Liver (tissue), 8 donors: ENCODE measurements at regions not wholly inside any gene's neighbourhood (a gene's known extent, or its start where the extent isn't known, plus 50 kb on each side); places are given as distances from the start of the nearest gene placed in this dataset.

ENCODE experiments used
- DNase-seq: peaks from one replicate; pipeline ENCODE4 v3.0.0-alpha.2; 2017; ENCODE audit warnings: low spot score
- H3K27ac ChIP-seq, 2 donors: one replicate each; pipeline ENCODE4 v1.7.0; 2013; ENCODE audit warnings: inconsistent platforms in 2 of 2, low read length in 2 of 2, control low read depth in 1 of 2, low read depth in 1 of 2, mild to moderate bottlenecking in 1 of 2
- H3K27me3 ChIP-seq, 4 donors: one replicate each; pipeline versions ENCODE4 v1.6.1 to v1.7.0; 2013; ENCODE audit warnings: low read length in 3 of 4, inconsistent platforms in 1 of 4, mild to moderate bottlenecking in 1 of 4, moderate library complexity in 1 of 4; ENCODE audit not compliant: control insufficient read depth in 4 of 4, insufficient read depth in 4 of 4
- H3K36me3 ChIP-seq, 4 donors: one replicate each; pipeline versions ENCODE4 v1.6.1 to v1.7.0; 2013; ENCODE audit warnings: low read length in 3 of 4, mild to moderate bottlenecking in 3 of 4, low read depth in 1 of 4, moderate library complexity in 1 of 4; ENCODE audit not compliant: control insufficient read depth in 4 of 4, insufficient read depth in 3 of 4
- H3K4me1 ChIP-seq, 4 donors: one replicate each; pipeline versions ENCODE4 v1.6.1 to v1.7.0; 2013; ENCODE audit warnings: low read length in 3 of 4, mild to moderate bottlenecking in 3 of 4, moderate library complexity in 1 of 4; ENCODE audit not compliant: control insufficient read depth in 4 of 4, insufficient read depth in 4 of 4
- H3K4me3 ChIP-seq, 3 donors: one replicate each; pipeline versions ENCODE4 v1.6.1 to v1.7.0; 2013; ENCODE audit warnings: low read length in 3 of 3, control low read depth in 1 of 3, low read depth in 1 of 3, mild to moderate bottlenecking in 1 of 3
- H3K9ac ChIP-seq, 2 donors: one replicate each; pipeline ENCODE4 v1.7.0; 2013; ENCODE audit warnings: low read length in 2 of 2, mild to moderate bottlenecking in 2 of 2, moderate library complexity in 2 of 2, control low read depth in 1 of 2, low read depth in 1 of 2
- H3K9me3 ChIP-seq, 4 donors: one replicate each; pipeline versions ENCODE4 v1.6.1 to v1.7.0; 2013; ENCODE audit warnings: low read length in 3 of 4; ENCODE audit not compliant: control insufficient read depth in 4 of 4
- EGR1 ChIP-seq, 2 donors: IDR thresholded peaks; 2 replicates each; pipeline ENCODE4 v1.6.1; 2016 to 2018; ENCODE audit warnings: antibody characterized with exemption in 2 of 2, low read depth in 2 of 2
- FOXA1 ChIP-seq: IDR thresholded peaks from 2 replicates; pipeline ENCODE4 v1.6.1; 2016; ENCODE audit warnings: antibody characterized with exemption
- FOXA2 ChIP-seq: IDR thresholded peaks from 2 replicates; pipeline ENCODE4 v1.6.1; 2016; ENCODE audit warnings: antibody characterized with exemption
- GABPA ChIP-seq, 2 donors: IDR thresholded peaks in 1 of 2; conservative IDR thresholded peaks in 1 of 2; 2 replicates each; pipeline ENCODE4 v1.6.1; 2016; ENCODE audit warnings: antibody characterized with exemption in 2 of 2, mild to moderate bottlenecking in 1 of 2, moderate library complexity in 1 of 2
- HNF4G ChIP-seq: IDR thresholded peaks from 2 replicates; pipeline ENCODE4 v1.6.1; 2016; ENCODE audit warnings: antibody characterized with exemption
- JUND ChIP-seq, 2 donors: IDR thresholded peaks; 2 replicates each; pipeline ENCODE4 v1.6.1; 2016; ENCODE audit warnings: antibody characterized with exemption in 2 of 2
- NR2F2 ChIP-seq: IDR thresholded peaks from 2 replicates; pipeline ENCODE4 v1.6.1; 2016; ENCODE audit warnings: antibody characterized with exemption
- RAD21 ChIP-seq, 2 donors: IDR thresholded peaks; 2 replicates each; pipeline ENCODE4 v1.6.1; 2016; ENCODE audit warnings: antibody characterized with exemption in 2 of 2, mild to moderate bottlenecking in 2 of 2
- TAF1 ChIP-seq: conservative IDR thresholded peaks from 2 replicates; pipeline ENCODE4 v1.6.1; 2016; ENCODE audit warnings: antibody characterized with exemption, mild to moderate bottlenecking
- YY1 ChIP-seq: IDR thresholded peaks from 2 replicates; pipeline ENCODE4 v1.6.1; 2016; ENCODE audit warnings: antibody characterized with exemption, mild to moderate bottlenecking
- WGBS: extraction: QIAGEN DNeasy Blood & Tissue Kit; methylation state at CpG from one replicate; pipeline ENCODE4 v1.1.7; 2013; 5-methylcytosine and 5-hydroxymethylcytosine counted together
- TF ChIP-seq, protein P1 (sequence below): IDR thresholded peaks from 2 replicates; pipeline ENCODE4 v1.6.1; 2016; ENCODE audit warnings: antibody characterized with exemption
- TF ChIP-seq, protein P2 (sequence below): IDR thresholded peaks from 2 replicates; pipeline ENCODE4 v1.6.1; 2016; ENCODE audit warnings: antibody characterized with exemption
- TF ChIP-seq, protein P3 (sequence below): IDR thresholded peaks from 2 replicates; pipeline ENCODE4 v1.6.1; 2016; ENCODE audit warnings: antibody characterized with exemption, mild to moderate bottlenecking
- TF ChIP-seq, protein P4 (sequence below): IDR thresholded peaks from 2 replicates; pipeline ENCODE4 v1.6.1; 2016; ENCODE audit warnings: antibody characterized with exemption
- TF ChIP-seq, protein P5 (sequence below): fragments of 150-350 bp; IDR thresholded peaks from 2 replicates; pipeline ENCODE4 v1.5.1; 2017; ENCODE audit warnings: improper control_type of control experiment, low read depth, low read length; ENCODE audit not compliant: missing input control
- donor health status: healthy.
- donor health status: healthy.
- donor health status: healthy.
- donor health status: healthy.
- donor health status: healthy.

DNA sequence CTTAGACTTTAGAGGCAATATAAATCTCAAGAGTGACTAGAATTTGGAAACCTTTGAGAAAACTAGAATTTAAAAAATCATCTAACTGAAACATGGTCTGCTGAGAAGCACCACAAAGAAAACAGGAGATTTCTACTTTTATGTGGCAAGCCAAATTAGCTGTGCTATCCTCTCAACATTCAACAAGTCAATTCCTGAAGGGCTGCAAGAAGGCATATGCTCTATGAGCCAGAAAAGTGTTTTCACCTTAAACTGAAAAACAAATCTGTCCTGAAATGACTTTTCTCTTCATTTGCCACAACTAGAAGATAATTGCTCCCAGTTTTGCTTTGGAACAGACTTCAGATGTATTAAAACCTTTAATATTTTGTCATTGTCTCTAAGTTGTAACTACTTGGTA is 263.2 kb upstream of the EDNRA start:
- no peak overlapping the region for H3K9ac ChIP-seq
- H3K9me3 ChIP-seq, result no peaks in the 10 kb centered on the region
- no peak overlapping the region for H3K27ac ChIP-seq
- no peak overlapping the region for H3K4me3 ChIP-seq
- TF ChIP-seq HNF4G (no peak), EGR1 (IDR thresholded peaks at IDR 0.05; ENCODE audit: low read depth in 2 of 2) (no peak)
- TF ChIP-seq, protein P1, sequence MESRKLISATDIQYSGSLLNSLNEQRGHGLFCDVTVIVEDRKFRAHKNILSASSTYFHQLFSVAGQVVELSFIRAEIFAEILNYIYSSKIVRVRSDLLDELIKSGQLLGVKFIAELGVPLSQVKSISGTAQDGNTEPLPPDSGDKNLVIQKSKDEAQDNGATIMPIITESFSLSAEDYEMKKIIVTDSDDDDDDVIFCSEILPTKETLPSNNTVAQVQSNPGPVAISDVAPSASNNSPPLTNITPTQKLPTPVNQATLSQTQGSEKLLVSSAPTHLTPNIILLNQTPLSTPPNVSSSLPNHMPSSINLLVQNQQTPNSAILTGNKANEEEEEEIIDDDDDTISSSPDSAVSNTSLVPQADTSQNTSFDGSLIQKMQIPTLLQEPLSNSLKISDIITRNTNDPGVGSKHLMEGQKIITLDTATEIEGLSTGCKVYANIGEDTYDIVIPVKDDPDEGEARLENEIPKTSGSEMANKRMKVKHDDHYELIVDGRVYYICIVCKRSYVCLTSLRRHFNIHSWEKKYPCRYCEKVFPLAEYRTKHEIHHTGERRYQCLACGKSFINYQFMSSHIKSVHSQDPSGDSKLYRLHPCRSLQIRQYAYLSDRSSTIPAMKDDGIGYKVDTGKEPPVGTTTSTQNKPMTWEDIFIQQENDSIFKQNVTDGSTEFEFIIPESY, result no peak
- TF ChIP-seq, protein P2, sequence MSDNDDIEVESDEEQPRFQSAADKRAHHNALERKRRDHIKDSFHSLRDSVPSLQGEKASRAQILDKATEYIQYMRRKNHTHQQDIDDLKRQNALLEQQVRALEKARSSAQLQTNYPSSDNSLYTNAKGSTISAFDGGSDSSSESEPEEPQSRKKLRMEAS, result no peak
- H3K4me1 ChIP-seq, result no peaks in the 10 kb centered on the region
- no peaks in the 10 kb centered on the region for H3K27me3 ChIP-seq
- no peak for DNase-seq
- no peaks in the 10 kb centered on the region for H3K36me3 ChIP-seq

DNA sequence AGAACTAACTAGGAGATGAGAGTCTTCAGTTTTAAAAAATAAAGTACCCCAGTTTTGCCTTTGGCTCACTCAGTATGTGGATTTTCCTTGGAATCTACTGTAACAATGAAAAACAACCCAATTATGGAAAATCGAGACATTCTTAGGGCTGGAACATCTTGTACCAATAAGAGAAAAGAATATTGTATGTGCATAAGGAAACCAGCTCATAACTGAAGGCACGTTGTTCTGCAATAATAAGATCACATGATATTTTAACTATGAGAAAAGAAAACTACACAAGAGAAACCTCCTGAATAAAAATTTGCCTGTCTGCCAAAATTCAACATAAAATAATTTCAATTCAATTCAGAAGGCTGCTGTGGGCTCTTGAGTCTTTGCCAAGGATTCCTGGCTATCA is 261.8 kb upstream of the EDNRA start:
- Histone ChIP-seq H3K27me3 (no peaks in the 10 kb centered on the region), H3K9me3 (no peaks in the 10 kb centered on the region), H3K4me3 (no peak overlapping the region), H3K36me3 (no peaks in the 10 kb centered on the region), H3K4me1 (no peaks in the 10 kb centered on the region), H3K27ac (no peak overlapping the region), H3K9ac (no peak overlapping the region)
- TF ChIP-seq NR2F2 (no peak), GABPA (IDR thresholded peaks at IDR 0.05 in 1 of 2, conservative IDR thresholded peaks at IDR 0.05 in 1 of 2) (no peak)
- DNase-seq, result no peak
- WGBS, result 59% methylated on average over 2 of the region's 2 CpGs

DNA sequence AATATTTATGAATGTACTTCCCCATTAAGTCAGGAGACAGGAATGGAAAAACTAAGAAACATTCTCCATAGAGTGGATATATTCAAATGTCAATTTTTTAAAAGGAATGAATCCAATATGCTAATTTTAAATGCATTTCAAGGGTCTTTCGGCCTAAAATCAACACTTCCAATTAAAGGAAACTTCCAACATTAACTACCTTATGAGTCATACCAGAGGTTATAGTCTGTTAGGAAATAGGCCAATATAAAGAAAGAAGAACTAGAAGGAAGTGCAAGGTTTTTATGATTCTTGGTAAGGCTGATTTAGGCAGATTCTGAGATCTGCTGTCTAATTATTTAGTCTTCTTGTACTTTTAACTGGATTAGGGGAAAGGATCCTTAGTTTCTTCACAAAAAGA is 260.1 kb upstream of the EDNRA start:
- TF ChIP-seq, protein P3, sequence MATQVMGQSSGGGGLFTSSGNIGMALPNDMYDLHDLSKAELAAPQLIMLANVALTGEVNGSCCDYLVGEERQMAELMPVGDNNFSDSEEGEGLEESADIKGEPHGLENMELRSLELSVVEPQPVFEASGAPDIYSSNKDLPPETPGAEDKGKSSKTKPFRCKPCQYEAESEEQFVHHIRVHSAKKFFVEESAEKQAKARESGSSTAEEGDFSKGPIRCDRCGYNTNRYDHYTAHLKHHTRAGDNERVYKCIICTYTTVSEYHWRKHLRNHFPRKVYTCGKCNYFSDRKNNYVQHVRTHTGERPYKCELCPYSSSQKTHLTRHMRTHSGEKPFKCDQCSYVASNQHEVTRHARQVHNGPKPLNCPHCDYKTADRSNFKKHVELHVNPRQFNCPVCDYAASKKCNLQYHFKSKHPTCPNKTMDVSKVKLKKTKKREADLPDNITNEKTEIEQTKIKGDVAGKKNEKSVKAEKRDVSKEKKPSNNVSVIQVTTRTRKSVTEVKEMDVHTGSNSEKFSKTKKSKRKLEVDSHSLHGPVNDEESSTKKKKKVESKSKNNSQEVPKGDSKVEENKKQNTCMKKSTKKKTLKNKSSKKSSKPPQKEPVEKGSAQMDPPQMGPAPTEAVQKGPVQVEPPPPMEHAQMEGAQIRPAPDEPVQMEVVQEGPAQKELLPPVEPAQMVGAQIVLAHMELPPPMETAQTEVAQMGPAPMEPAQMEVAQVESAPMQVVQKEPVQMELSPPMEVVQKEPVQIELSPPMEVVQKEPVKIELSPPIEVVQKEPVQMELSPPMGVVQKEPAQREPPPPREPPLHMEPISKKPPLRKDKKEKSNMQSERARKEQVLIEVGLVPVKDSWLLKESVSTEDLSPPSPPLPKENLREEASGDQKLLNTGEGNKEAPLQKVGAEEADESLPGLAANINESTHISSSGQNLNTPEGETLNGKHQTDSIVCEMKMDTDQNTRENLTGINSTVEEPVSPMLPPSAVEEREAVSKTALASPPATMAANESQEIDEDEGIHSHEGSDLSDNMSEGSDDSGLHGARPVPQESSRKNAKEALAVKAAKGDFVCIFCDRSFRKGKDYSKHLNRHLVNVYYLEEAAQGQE, result no peak
- TF ChIP-seq YY1 (no peak), HNF4G (no peak), FOXA2 (no peak), FOXA1 (no peak), TAF1 (no peak), JUND (IDR thresholded peaks at IDR 0.05) (no peak), GABPA (IDR thresholded peaks at IDR 0.05 in 1 of 2, conservative IDR thresholded peaks at IDR 0.05 in 1 of 2) (no peak), RAD21 (IDR thresholded peaks at IDR 0.05) (no peak)
- TF ChIP-seq, protein P4, sequence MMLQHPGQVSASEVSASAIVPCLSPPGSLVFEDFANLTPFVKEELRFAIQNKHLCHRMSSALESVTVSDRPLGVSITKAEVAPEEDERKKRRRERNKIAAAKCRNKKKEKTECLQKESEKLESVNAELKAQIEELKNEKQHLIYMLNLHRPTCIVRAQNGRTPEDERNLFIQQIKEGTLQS, result no peak
- TF ChIP-seq, protein P5, sequence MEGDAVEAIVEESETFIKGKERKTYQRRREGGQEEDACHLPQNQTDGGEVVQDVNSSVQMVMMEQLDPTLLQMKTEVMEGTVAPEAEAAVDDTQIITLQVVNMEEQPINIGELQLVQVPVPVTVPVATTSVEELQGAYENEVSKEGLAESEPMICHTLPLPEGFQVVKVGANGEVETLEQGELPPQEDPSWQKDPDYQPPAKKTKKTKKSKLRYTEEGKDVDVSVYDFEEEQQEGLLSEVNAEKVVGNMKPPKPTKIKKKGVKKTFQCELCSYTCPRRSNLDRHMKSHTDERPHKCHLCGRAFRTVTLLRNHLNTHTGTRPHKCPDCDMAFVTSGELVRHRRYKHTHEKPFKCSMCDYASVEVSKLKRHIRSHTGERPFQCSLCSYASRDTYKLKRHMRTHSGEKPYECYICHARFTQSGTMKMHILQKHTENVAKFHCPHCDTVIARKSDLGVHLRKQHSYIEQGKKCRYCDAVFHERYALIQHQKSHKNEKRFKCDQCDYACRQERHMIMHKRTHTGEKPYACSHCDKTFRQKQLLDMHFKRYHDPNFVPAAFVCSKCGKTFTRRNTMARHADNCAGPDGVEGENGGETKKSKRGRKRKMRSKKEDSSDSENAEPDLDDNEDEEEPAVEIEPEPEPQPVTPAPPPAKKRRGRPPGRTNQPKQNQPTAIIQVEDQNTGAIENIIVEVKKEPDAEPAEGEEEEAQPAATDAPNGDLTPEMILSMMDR, result no peak
- TF ChIP-seq, protein P1, result no peak
- Histone ChIP-seq H3K9me3 (no peaks in the 10 kb centered on the region), H3K36me3 (no peaks in the 10 kb centered on the region), H3K4me1 (no peaks in the 10 kb centered on the region), H3K27ac (no peak overlapping the region), H3K9ac (no peak overlapping the region), H3K4me3 (no peak overlapping the region), H3K27me3 (no peaks in the 10 kb centered on the region)
- WGBS, result 58% methylated on average over 1 of the region's 1 CpG
- DNase-seq, result no peak
